Anterior cingulate cortex (tissue), 58 donors: ENCODE measurements at regions not wholly inside any gene's neighbourhood (a gene's known extent, or its start where the extent isn't known, plus 50 kb on each side); places are given as distances from the start of the nearest gene placed in this dataset.
"Not testable (repeated sequence)": the region's sequence is repeated elsewhere in the genome, so short reads cannot be mapped to it uniquely, and the experiment has no call there.

Source experiments
- DNase-seq, 58 donors: peaks; one replicate each; lab custom pipeline; 2025; lab: John Stamatoyannopoulos, UW

GRCh38 chr3:67145738-67146137 lies 147.6 kb downstream of the KBTBD8 start:
- no peak for DNase-seq

- no peak for DNase-seq
These were observed 156.3 kb downstream of the KBTBD8 start for GRCh38 chr3:67154429-67154828.

GRCh38 chr3:67167481-67167880 lies 169.4 kb downstream of the KBTBD8 start:
- DNase-seq: no peak

- no peak for DNase-seq
These were observed 173.7 kb downstream of the KBTBD8 start for GRCh38 chr3:67171841-67172240.

- DNase-seq: not testable (repeated sequence)
These were observed 175.0 kb downstream of the KBTBD8 start for GRCh38 chr3:67173130-67173529.

GRCh38 chr3:67176396-67176795 lies 178.3 kb downstream of the KBTBD8 start:
- peak in 2 of 58 donors; percentile 1 to 2 for DNase-seq

GRCh38 chr3:67192466-67192865 lies 194.4 kb downstream of the KBTBD8 start:
- DNase-seq: no peak

GRCh38 chr3:67196677-67197076 lies 198.6 kb downstream of the KBTBD8 start:
- no peak for DNase-seq

- DNase-seq: no peak
These were observed 200.3 kb downstream of the KBTBD8 start for GRCh38 chr3:67198374-67198773.

GRCh38 chr3:67200618-67201017 lies 202.5 kb downstream of the KBTBD8 start:
- no peak for DNase-seq

GRCh38 chr3:67201026-67201425 lies 202.9 kb downstream of the KBTBD8 start:
- no peak for DNase-seq

GRCh38 chr3:67202053-67202452 lies 203.9 kb downstream of the KBTBD8 start:
- no peak for DNase-seq

GRCh38 chr3:67204951-67205350 lies 206.8 kb downstream of the KBTBD8 start:
- DNase-seq: no peak

GRCh38 chr3:67215690-67216089 lies 217.6 kb downstream of the KBTBD8 start:
- DNase-seq: no peak

- no peak for DNase-seq
These were observed 228.9 kb downstream of the KBTBD8 start for GRCh38 chr3:67227030-67227429.

- DNase-seq: no peak
These were observed 230.0 kb downstream of the KBTBD8 start for GRCh38 chr3:67228136-67228535.

- no peak for DNase-seq
These were observed 234.5 kb downstream of the KBTBD8 start for GRCh38 chr3:67232642-67233041.

GRCh38 chr3:67239353-67239752 lies 241.2 kb downstream of the KBTBD8 start:
- no peak for DNase-seq

GRCh38 chr3:67241084-67241483 lies 243.0 kb downstream of the KBTBD8 start:
- no peak for DNase-seq

- DNase-seq: no peak
These were observed 246.0 kb downstream of the KBTBD8 start for GRCh38 chr3:67244130-67244529.

GRCh38 chr3:67245545-67245944 lies 247.4 kb downstream of the KBTBD8 start:
- no peak for DNase-seq

- no peak for DNase-seq
These were observed 250.6 kb downstream of the KBTBD8 start for GRCh38 chr3:67248726-67249125.

GRCh38 chr3:67252906-67253305 lies 254.8 kb downstream of the KBTBD8 start:
- DNase-seq: peak in 2 of 58 donors; percentile 2 to 23
